ENCODE measurements at regions not wholly inside any gene's neighbourhood (a gene's known extent, or its start where the extent isn't known, plus 50 kb on each side); places are given as distances from the start of the nearest gene placed in this dataset.
A peak's percentile ranks its signal among the peaks of the same experiment; 100 is the strongest.
"Not testable (repeated sequence)": the region's sequence is repeated elsewhere in the genome, so short reads cannot be mapped to it uniquely, and the experiment has no call there.

DNA sequence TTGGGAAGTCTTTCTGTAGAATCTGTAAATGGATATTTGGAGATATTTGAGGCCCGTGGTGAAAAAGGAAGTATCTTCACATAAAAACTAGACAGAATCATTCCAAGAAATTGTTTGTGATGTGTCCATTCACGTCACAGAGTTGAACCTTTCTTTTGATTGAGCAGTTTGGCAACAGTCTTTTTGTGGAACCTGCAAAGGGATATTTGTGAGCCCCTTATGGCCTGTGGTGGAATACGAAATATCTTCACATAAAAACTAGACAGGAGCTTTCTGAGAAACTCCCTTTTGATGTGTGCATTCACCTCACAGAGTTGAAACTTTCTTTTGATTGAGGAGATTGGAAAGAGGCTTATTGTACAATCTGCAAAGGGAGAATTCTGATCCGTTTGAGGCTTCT, 2980.4 kb downstream of the TUBA3C start:
- H3K4me3 ChIP-seq; H3K36me3 ChIP-seq (replicated peaks in 1 of 2; ENCODE audit: insufficient read depth in 1 of 2, low read depth in 2 of 2); H3K27ac ChIP-seq; ATAC-seq; intact Hi-C loops (cut with DNase I); H3K4me1 ChIP-seq; H3K9me3 ChIP-seq; H3K27me3 ChIP-seq: not testable (repeated sequence)
- 19 to 23% methylated on average over 3 to 4 of the region's 4 CpGs for WGBS, 2 donors
- peak in 1 of 4 donors; percentile 3 for DNase-seq

DNA sequence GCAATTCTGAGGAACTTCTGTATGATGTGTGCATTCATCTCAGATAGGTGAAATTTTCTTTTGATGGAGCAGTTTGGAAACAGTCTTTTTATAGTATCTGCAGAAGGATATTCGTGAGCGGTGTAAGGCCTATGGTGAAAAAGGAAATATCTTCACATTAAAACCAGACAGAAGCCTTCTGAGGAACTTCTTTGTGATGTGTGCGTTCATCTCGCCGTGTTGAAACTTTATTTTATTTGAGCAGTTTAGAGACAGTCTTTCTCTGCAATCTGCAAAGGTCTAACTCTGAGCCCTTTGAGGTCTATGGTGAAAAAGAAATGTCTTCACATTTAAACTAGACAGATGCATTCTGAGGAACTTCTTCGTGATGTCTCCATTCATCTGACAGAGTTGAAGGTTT, 3021.0 kb downstream of the TUBA3C start:
- peak in 1 of 4 donors; percentile 2 for DNase-seq
- WGBS, 2 donors = 34% methylated on average over 6 of the region's 6 CpGs
- ATAC-seq; H3K27me3 ChIP-seq; H3K4me3 ChIP-seq; H3K36me3 ChIP-seq (replicated peaks in 1 of 2; ENCODE audit: insufficient read depth in 1 of 2, low read depth in 2 of 2); H3K4me1 ChIP-seq; intact Hi-C loops (cut with DNase I); H3K27ac ChIP-seq: not testable (repeated sequence)
- peaks cover 0 to 11% (median 3%) of the 10 kb centered on the region in 3 donors for H3K9me3 ChIP-seq

DNA sequence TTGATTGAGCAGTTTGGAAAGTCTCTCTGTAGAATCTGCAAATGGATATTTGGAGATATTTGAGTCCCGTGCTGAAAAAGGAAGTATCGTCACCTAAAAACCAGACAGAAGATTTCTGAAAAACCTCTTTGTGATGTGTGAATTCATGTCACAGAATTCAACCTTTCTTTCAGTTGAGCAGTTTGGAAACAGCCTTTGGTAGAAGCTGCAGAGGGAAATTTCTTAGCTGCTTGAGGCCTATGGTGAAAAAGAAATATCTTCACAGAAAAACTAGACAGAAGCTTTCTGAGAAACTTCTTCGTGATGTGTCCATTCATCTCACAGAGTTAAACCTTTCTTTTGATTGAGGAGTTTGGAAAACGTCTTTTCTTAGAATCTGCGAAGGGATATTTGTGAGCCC, 3022.7 kb downstream of the TUBA3C start:
- H3K4me1 ChIP-seq; DNase-seq; H3K27me3 ChIP-seq; intact Hi-C loops (cut with DNase I); H3K27ac ChIP-seq; ATAC-seq; H3K4me3 ChIP-seq; H3K36me3 ChIP-seq (replicated peaks in 1 of 2; ENCODE audit: insufficient read depth in 1 of 2, low read depth in 2 of 2): not testable (repeated sequence)
- peaks cover 0 to 11% (median 3%) of the 10 kb centered on the region in 3 donors for H3K9me3 ChIP-seq
- 0 to 4% methylated on average over 1 of the region's 5 CpGs for whole genome bisulfite sequencing, 2 donors

DNA sequence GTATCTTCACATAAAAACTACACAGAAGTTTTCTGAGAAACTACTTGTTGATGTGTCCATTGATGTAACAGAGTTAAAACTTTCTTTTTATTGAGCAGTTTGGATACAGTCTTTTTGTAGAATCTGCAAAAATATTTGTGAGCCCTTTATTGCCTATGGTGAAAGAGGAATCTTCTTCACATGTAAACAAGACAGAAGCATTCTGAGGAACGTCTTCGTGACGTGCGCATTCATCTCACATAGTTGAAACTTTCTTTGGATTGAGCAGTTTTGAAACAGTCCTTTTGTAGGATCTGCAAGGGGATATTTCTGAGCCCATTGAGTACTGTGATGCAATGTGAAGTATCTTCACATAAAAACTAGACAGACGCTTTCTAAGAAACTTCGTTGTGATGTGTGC, 3023.6 kb downstream of the TUBA3C start:
- peaks cover 0 to 11% (median 3%) of the 10 kb centered on the region in 3 donors for H3K9me3 ChIP-seq
- H3K4me1 ChIP-seq; H3K4me3 ChIP-seq; H3K27ac ChIP-seq; H3K27me3 ChIP-seq; H3K36me3 ChIP-seq (replicated peaks in 1 of 2; ENCODE audit: insufficient read depth in 1 of 2, low read depth in 2 of 2); intact Hi-C loops (cut with DNase I); ATAC-seq: not testable (repeated sequence)
- DNase-seq = peak in 2 of 4 donors; percentile 1 to 14
- WGBS, 2 donors = 35 to 38% methylated on average over 6 of the region's 6 CpGs

DNA sequence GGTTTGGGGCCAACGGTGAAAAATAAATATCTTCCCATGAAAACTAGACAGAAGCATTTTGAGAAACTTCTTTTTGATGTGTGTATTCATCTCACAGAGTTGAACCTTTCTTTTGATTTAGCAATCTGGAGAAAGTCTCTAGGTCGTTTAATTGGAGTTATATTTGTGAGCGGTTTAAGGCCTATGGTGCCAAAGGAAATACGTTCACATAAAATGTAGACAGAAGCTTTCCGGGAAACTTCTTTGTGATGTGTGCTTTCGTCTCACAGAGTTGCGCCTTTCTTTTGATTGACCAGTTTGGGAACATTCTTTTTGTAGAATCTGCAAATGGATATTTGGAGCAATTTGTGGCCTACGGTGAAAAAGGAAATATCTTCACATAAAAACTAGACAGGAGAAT, 3028.8 kb downstream of the TUBA3C start:
- H3K4me1 ChIP-seq; ATAC-seq; intact Hi-C loops (cut with DNase I); H3K4me3 ChIP-seq; DNase-seq; H3K9me3 ChIP-seq; H3K27me3 ChIP-seq; H3K27ac ChIP-seq; H3K36me3 ChIP-seq (replicated peaks in 1 of 2; ENCODE audit: insufficient read depth in 1 of 2, low read depth in 2 of 2): not testable (repeated sequence)
- 53 to 62% methylated on average over 8 of the region's 8 CpGs for WGBS, 2 donors

DNA sequence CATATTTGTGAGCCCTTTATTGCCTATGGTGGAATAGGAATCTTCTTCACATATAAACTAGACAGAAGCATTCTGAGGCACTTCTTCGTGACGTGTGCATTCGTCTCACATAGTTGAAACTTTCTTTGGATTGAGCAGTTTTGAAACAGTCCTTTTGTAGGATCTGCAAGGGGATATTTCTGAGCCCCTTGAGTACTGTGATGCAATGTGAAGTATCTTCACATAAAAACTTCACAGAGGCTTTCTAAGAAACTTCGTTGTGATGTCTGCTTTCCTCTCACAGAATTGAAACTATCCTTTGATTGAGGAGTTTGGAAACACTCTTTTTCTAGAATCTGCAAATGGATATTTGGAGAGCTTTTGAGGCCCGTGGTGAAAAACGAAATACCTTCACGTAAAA, 3030.3 kb downstream of the TUBA3C start:
- H3K36me3 ChIP-seq (replicated peaks in 1 of 2; ENCODE audit: insufficient read depth in 1 of 2, low read depth in 2 of 2); H3K4me1 ChIP-seq; ATAC-seq; H3K27ac ChIP-seq; DNase-seq; H3K27me3 ChIP-seq; intact Hi-C loops (cut with DNase I); H3K4me3 ChIP-seq: not testable (repeated sequence)
- 46 to 47% methylated on average over 7 of the region's 7 CpGs for WGBS, 2 donors
- H3K9me3 ChIP-seq = peaks cover 0 to 11% (median 3%) of the 10 kb centered on the region in 3 donors

DNA sequence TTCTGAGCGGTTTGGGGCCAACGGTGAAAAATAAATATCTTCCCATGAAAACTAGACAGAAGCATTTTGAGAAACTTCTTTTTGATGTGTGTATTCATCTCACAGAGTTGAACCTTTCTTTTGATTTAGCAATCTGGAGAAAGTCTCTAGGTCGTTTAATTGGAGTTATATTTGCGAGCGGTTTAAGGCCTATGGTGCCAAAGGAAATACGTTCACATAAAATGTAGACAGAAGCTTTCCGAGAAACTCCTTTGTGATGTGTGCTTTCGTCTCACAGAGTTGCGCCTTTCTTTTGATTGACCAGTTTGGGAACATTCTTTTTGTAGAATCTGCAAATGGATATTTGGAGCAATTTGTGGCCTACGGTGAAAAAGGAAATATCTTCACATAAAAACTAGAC, 3032.2 kb downstream of the TUBA3C start:
- DNase-seq = peak in 1 of 4 donors; percentile 2
- intact Hi-C loops (cut with DNase I); H3K27ac ChIP-seq; H3K4me3 ChIP-seq; H3K36me3 ChIP-seq (replicated peaks in 1 of 2; ENCODE audit: insufficient read depth in 1 of 2, low read depth in 2 of 2); H3K4me1 ChIP-seq; ATAC-seq; H3K27me3 ChIP-seq: not testable (repeated sequence)
- H3K9me3 ChIP-seq = peaks cover 0 to 13% (median 3%) of the 10 kb centered on the region in 3 donors
- WGBS, 2 donors = 58 to 63% methylated on average over 5 of the region's 10 CpGs

DNA sequence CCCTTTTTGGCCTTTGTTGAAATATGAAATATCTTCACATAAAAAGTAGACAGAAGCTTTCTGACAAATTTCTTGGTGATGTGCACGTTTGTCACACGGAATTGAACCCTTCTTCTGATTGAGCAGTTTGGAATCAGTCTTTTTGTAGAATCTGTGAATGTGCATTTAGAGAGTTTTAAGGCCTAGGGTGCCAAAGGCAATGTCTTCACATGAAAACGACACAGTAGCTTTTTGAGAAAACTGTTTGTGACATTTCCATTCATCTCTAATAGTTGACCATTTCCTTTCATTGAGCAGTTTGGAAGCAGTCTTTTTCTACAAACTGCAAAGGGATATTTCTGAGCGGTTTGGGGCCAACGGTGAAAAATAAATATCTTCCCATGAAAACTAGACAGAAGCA, 3036.0 kb downstream of the TUBA3C start:
- ATAC-seq; H3K4me3 ChIP-seq; H3K36me3 ChIP-seq (replicated peaks in 1 of 2; ENCODE audit: insufficient read depth in 1 of 2, low read depth in 2 of 2); H3K4me1 ChIP-seq; H3K27ac ChIP-seq; H3K27me3 ChIP-seq; intact Hi-C loops (cut with DNase I); DNase-seq: not testable (repeated sequence)
- WGBS, 2 donors = 17 to 30% methylated on average over 5 of the region's 5 CpGs
- H3K9me3 ChIP-seq = peaks cover 0 to 16% (median 6%) of the 10 kb centered on the region in 3 donors

DNA sequence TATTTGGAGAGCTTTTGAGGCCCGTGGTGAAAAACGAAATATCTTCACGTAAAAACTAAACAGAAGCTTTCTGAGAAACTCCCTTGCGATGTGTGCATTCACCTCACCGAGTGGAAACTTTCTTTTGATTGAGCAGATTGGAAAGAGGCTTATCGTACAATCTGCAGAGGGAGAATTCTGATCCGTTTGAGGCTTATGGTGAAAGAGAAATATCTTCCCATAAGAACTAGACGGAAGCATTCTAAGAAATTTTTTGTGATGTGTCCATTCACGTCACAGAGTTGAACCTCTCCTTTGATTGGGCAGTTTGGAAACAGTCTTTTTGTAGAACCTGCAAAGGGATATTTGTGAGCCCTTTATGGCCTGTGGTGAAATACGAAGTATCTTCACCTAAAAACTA, 3040.3 kb downstream of the TUBA3C start:
- H3K27me3 ChIP-seq; intact Hi-C loops (cut with DNase I); H3K27ac ChIP-seq; ATAC-seq; H3K36me3 ChIP-seq (replicated peaks in 1 of 2; ENCODE audit: insufficient read depth in 1 of 2, low read depth in 2 of 2); H3K4me1 ChIP-seq; H3K4me3 ChIP-seq: not testable (repeated sequence)
- H3K9me3 ChIP-seq = peaks cover 0 to 14% (median 3%) of the 10 kb centered on the region in 3 donors
- WGBS, 2 donors = 39 to 47% methylated on average over 9 to 10 of the region's 10 CpGs
- DNase-seq = peak in 1 of 4 donors; percentile 8

DNA sequence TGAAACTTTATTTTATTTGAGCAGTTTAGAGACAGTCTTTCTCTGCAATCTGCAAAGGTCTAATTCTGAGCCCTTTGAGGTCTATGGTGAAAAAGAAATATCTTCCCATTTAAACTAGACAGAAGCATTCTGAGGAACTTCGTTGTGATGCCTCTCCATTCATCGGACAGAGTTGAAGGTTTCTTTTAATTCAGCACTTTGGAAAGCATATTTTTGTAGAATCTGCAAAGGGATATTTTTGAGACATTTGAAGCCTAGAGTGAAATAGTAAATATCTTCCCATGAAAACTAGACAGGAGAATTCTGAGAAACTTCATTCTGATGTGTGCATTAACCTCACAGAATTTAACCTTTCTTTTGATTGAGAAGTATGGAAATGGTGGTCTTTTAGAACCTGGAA, 3044.8 kb downstream of the TUBA3C start:
- H3K4me3 ChIP-seq; H3K27ac ChIP-seq; H3K4me1 ChIP-seq; H3K36me3 ChIP-seq (replicated peaks in 1 of 2; ENCODE audit: insufficient read depth in 1 of 2, low read depth in 2 of 2); H3K27me3 ChIP-seq; ATAC-seq; intact Hi-C loops (cut with DNase I): not testable (repeated sequence)
- WGBS, 2 donors = 22 to 30% methylated on average over 2 of the region's 2 CpGs
- DNase-seq = peak in 2 of 4 donors; percentile 3 to 9
- peaks cover 0 to 18% (median 3%) of the 10 kb centered on the region in 3 donors for H3K9me3 ChIP-seq

DNA sequence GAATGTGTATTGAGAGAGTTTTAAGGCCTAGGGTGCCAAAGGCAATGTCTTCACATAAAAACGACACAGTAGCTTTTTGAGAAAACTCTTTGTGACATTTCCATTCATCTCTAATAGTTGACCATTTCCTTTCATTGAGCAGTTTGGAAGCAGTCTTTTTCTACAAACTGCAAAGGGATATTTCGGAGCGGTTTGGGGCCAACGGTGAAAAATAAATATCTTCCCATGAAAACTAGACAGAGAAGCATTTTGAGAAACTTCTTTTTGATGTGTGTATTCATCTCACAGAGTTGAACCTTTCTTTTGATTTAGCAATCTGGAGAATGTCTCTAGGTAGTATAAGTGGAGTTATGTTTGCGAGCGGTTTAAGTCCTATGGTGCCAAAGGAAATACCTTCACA, 3052.9 kb downstream of the TUBA3C start:
- H3K27ac ChIP-seq; H3K27me3 ChIP-seq; ATAC-seq; H3K36me3 ChIP-seq (replicated peaks in 1 of 2; ENCODE audit: insufficient read depth in 1 of 2, low read depth in 2 of 2); H3K4me3 ChIP-seq; H3K4me1 ChIP-seq; DNase-seq; intact Hi-C loops (cut with DNase I); H3K9me3 ChIP-seq: not testable (repeated sequence)
- WGBS, 2 donors = 44 to 53% methylated on average over 6 of the region's 6 CpGs

DNA sequence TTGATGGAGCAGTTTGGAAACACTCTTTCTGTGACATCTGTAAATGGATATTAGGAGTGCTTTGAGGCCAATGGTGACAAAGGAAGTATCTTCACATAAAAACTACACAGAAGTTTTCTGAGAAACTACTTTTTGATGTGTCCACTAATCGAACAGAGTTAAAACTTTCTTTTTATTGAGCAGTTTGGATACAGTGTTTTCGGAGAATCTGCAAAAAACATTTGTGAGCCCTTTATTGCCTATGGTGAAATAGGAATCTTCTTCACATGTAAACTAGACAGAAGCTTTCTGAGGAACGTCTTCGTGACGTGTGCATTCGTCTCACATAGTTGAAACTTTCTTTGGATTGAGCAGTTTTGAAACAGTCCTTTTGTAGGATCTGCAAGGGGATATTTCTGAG, 3068.2 kb downstream of the TUBA3C start:
- ATAC-seq; H3K36me3 ChIP-seq (replicated peaks in 1 of 2; ENCODE audit: insufficient read depth in 1 of 2, low read depth in 2 of 2); H3K27me3 ChIP-seq; H3K4me1 ChIP-seq; H3K4me3 ChIP-seq; H3K27ac ChIP-seq; intact Hi-C loops (cut with DNase I); DNase-seq: not testable (repeated sequence)
- WGBS, 2 donors = 23% methylated on average over 6 of the region's 6 CpGs
- peaks cover 0 to 14% (median 2%) of the 10 kb centered on the region in 3 donors for H3K9me3 ChIP-seq
